Esophagus muscularis mucosa (tissue), 4 donors: ENCODE measurements at regions not wholly inside any gene's neighbourhood (a gene's known extent, or its start where the extent isn't known, plus 50 kb on each side); places are given as distances from the start of the nearest gene placed in this dataset.
A peak's percentile ranks its signal among the peaks of the same experiment; 100 is the strongest.

Experiments
- DNase-seq: peaks from one replicate; pipeline ENCODE4 v3.0.0-alpha.2; 2017; ENCODE audit errors: extremely low spot score
- H3K27ac ChIP-seq, 4 donors: fragments of 200-600 bp; sonication (generic); replicated peaks in 1 of 4; 1 replicate in 3 of 4; 2 replicates in 1 of 4; pipeline ENCODE4 v1.5.1; 2016 to 2019; ENCODE audit warnings: mild to moderate bottlenecking in 1 of 4
- H3K27me3 ChIP-seq, 4 donors: fragments of 200-600 bp; sonication (generic); one replicate each; pipeline versions ENCODE4 v1.5.1 to v1.6.0; 2016 to 2019
- H3K36me3 ChIP-seq, 4 donors: fragments of 200-600 bp; sonication (generic); one replicate each; pipeline ENCODE4 v1.5.1; 2016 to 2019
- H3K4me1 ChIP-seq, 4 donors: fragments of 200-600 bp; sonication (generic); one replicate each; pipeline ENCODE4 v1.5.1; 2016 to 2019
- H3K4me3 ChIP-seq, 4 donors: fragments of 200-600 bp; sonication (generic); 1 replicate in 2 of 4; 2 replicates in 2 of 4; pipeline ENCODE4 v1.5.1; 2016 to 2019; ENCODE audit warnings: mild to moderate bottlenecking in 4 of 4, moderate library complexity in 1 of 4
- H3K9me3 ChIP-seq, 4 donors: fragments of 200-600 bp; sonication (generic); 1 replicate in 3 of 4; 2 replicates in 1 of 4; pipeline ENCODE4 v1.5.1; 2016 to 2019
- CTCF ChIP-seq, 3 experiments: fragments of 200-600 bp in 2 of 3; fragments of 450-650 bp in 1 of 3; sonication (generic) in 2 of 3; IDR thresholded peaks; one replicate each; pipeline ENCODE4 v1.5.1; 2017 to 2019; ENCODE audit warnings: antibody characterized with exemption in 3 of 3, mild to moderate bottlenecking in 2 of 3, moderate library complexity in 1 of 3
- EP300 ChIP-seq: sonication (generic); formaldehyde crosslinking; IDR thresholded peaks from one replicate; pipeline ENCODE4 v1.6.1; 2017; ENCODE audit warnings: antibody characterized with exemption
- POLR2A ChIP-seq: fragments of 450-650 bp; IDR thresholded peaks from one replicate; pipeline ENCODE4 v1.6.1; 2017; ENCODE audit warnings: antibody characterized with exemption, moderate library complexity, mild to moderate bottlenecking, low read depth
- POLR2AphosphoS5 ChIP-seq, 2 donors: sonication (generic); formaldehyde crosslinking; IDR thresholded peaks; one replicate each; pipeline ENCODE4 v1.6.1; 2017; ENCODE audit warnings: antibody characterized with exemption in 2 of 2
- WGBS: methylation state at CpG from one replicate; pipeline ENCODE4 v1.1.5; 2018; 5-methylcytosine and 5-hydroxymethylcytosine counted together
- intact Hi-C: fragments of 100-400 bp; cut with DNase I; formaldehyde crosslinking; loops from one replicate; pipeline ENCODE4 v1.15.1; 2023

DNA sequence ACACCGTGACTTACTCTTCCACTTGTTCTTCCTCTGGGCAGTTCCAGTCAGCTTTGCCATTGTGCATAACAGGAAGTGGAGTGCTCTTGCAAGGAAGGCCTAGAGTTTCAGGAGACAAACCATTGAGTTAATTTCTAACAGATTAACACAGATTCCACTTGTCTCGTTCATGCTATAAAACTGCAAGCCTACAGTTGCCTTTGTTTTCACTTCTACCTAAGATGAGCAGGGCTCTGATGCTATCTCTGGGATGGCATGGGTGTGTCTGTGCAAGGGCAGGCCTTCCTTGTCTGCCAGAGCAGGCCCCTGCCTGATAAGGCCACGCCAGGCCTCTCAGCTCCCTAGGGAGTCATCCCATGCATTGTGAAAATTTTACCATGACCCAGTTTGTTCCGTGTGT is 67.7 kb upstream of the PGRMC2 start:
- Histone ChIP-seq H3K9me3 (no peaks in the 10 kb centered on the region), H3K27ac (no peak overlapping the region), H3K27me3 (no peaks in the 10 kb centered on the region), H3K36me3 (no peaks in the 10 kb centered on the region), H3K4me3 (no peak overlapping the region), H3K4me1 (peaks cover 17 to 32% (median 28%) of the 10 kb centered on the region in 4 donors)
- TF ChIP-seq EP300 (no peak), POLR2AphosphoS5 (IDR thresholded peaks at IDR 0.05) (no peak), CTCF (IDR thresholded peaks at IDR 0.05) (no peak), POLR2A (no peak)
- intact Hi-C loops: no loop called here
- 91% methylated on average over 4 of the region's 4 CpGs for WGBS
- DNase-seq: no peak

- Histone ChIP-seq H3K4me1 (peaks cover 17 to 38% (median 34%) of the 10 kb centered on the region in 4 donors), H3K4me3 (no peak overlapping the region), H3K36me3 (no peaks in the 10 kb centered on the region), H3K9me3 (no peaks in the 10 kb centered on the region), H3K27me3 (no peaks in the 10 kb centered on the region), H3K27ac (peak overlapping the region in 2 of 4 donors; percentile 3 to 49)
- intact Hi-C loops: no loop called here
- DNase-seq: no peak
- TF ChIP-seq POLR2A (no peak), CTCF (IDR thresholded peaks at IDR 0.05) (no peak)
- 58% methylated on average over 4 of the region's 4 CpGs for WGBS
Measured at GRCh38 chr4:128354205-128354821, 66.7 kb upstream of the PGRMC2 start.

GRCh38 chr4:128353791-128354190 is 66.2 kb upstream of the PGRMC2 start:
- WGBS: 95% methylated on average over 3 of the region's 3 CpGs
- DNase-seq: no peak
- Histone ChIP-seq H3K4me1 (peaks cover 16 to 42% (median 35%) of the 10 kb centered on the region in 4 donors), H3K36me3 (no peaks in the 10 kb centered on the region), H3K27me3 (no peaks in the 10 kb centered on the region), H3K4me3 (no peak overlapping the region), H3K27ac (peak overlapping the region in 1 of 4 donors; percentile 3), H3K9me3 (no peaks in the 10 kb centered on the region)
- intact Hi-C loops: no loop called here
- no peak for TF ChIP-seq EP300
- no peak for TF ChIP-seq CTCF (IDR thresholded peaks at IDR 0.05)
- no peak for TF ChIP-seq POLR2A
- TF ChIP-seq POLR2AphosphoS5 (IDR thresholded peaks at IDR 0.05): no peak

GRCh38 chr4:128351502-128351901 is 63.9 kb upstream of the PGRMC2 start:
- no peak for TF ChIP-seq EP300
- no peak for TF ChIP-seq POLR2AphosphoS5 (IDR thresholded peaks at IDR 0.05)
- no peak for TF ChIP-seq POLR2A
- no peak for TF ChIP-seq CTCF (IDR thresholded peaks at IDR 0.05)
- intact Hi-C loops: no loop called here
- 100% methylated on average over 1 of the region's 1 CpG for WGBS
- Histone ChIP-seq H3K27me3 (no peaks in the 10 kb centered on the region), H3K27ac (no peak overlapping the region), H3K9me3 (no peaks in the 10 kb centered on the region), H3K4me1 (peaks cover 23 to 48% (median 38%) of the 10 kb centered on the region in 4 donors), H3K36me3 (no peaks in the 10 kb centered on the region), H3K4me3 (no peak overlapping the region)
- DNase-seq: no peak

GRCh38 chr4:128350449-128351045 is 62.9 kb upstream of the PGRMC2 start:
- H3K27ac ChIP-seq: no peak overlapping the region
- no peaks in the 10 kb centered on the region for H3K27me3 ChIP-seq
- TF ChIP-seq POLR2AphosphoS5 (IDR thresholded peaks at IDR 0.05): no peak
- TF ChIP-seq POLR2A: no peak
- TF ChIP-seq EP300: no peak
- H3K9me3 ChIP-seq: no peaks in the 10 kb centered on the region
- no peak overlapping the region for H3K4me3 ChIP-seq
- intact Hi-C loops: no loop called here
- 99% methylated on average over 6 of the region's 6 CpGs for WGBS
- peaks cover 22 to 48% (median 38%) of the 10 kb centered on the region in 4 donors for H3K4me1 ChIP-seq
- no peak for DNase-seq
- no peaks in the 10 kb centered on the region for H3K36me3 ChIP-seq
